Esophagus muscularis mucosa (tissue), 3 donors: ENCODE measurements at regions not wholly inside any gene's neighbourhood (a gene's known extent, or its start where the extent isn't known, plus 50 kb on each side); places are given as distances from the start of the nearest gene placed in this dataset.

ENCODE experiments used
- CTCF ChIP-seq, 3 experiments: fragments of 200-600 bp in 2 of 3; fragments of 450-650 bp in 1 of 3; sonication (generic) in 2 of 3; IDR thresholded peaks; one replicate each; pipeline ENCODE4 v1.5.1; 2017 to 2019; ENCODE audit warnings: antibody characterized with exemption in 3 of 3, mild to moderate bottlenecking in 2 of 3, moderate library complexity in 1 of 3
- EP300 ChIP-seq: sonication (generic); formaldehyde crosslinking; IDR thresholded peaks from one replicate; pipeline ENCODE4 v1.6.1; 2017; ENCODE audit warnings: antibody characterized with exemption

GRCh38 chr4:22301253-22301652 is 214.6 kb downstream of the ADGRA3 start:
- TF ChIP-seq CTCF (IDR thresholded peaks at IDR 0.05) (no peak), EP300 (no peak)
